Astrocyte (in vitro differentiated cells and primary cell): ENCODE measurements at regions not wholly inside any gene's neighbourhood (a gene's known extent, or its start where the extent isn't known, plus 50 kb on each side); places are given as distances from the start of the nearest gene placed in this dataset.
A peak's percentile ranks its signal among the peaks of the same experiment; 100 is the strongest.
"Not testable (repeated sequence)": the region's sequence is repeated elsewhere in the genome, so short reads cannot be mapped to it uniquely, and the experiment has no call there.

Experiments used
- DNase-seq: peaks from one replicate; pipeline ENCODE4 v3.0.0-alpha.2; 2010; ENCODE audit warnings: low read depth
- FAIRE-seq: peaks from 2 replicates; lab custom pipeline; 2011; peaks lifted over from hg19 to GRCh38; lab: Jason Lieb, UNC
- H2AFZ ChIP-seq: 2 replicates; pipeline ENCODE4 v1.6.0; 2012; ENCODE audit warnings: low read depth, low read length, inconsistent platforms
- H3K27ac ChIP-seq: 2 replicates; pipeline ENCODE4 v1.5.1; 2011; ENCODE audit warnings: low read depth, low read length, inconsistent platforms
- H3K27me3 ChIP-seq: 2 replicates; pipeline ENCODE4 v1.6.0; 2011; ENCODE audit warnings: low read length, inconsistent platforms; ENCODE audit not compliant: insufficient read depth
- H3K36me3 ChIP-seq: 2 replicates; pipeline ENCODE4 v1.5.1; 2011; ENCODE audit warnings: low read length, inconsistent platforms; ENCODE audit not compliant: insufficient read depth
- H3K4me1 ChIP-seq: 2 replicates; pipeline ENCODE4 v1.5.1; 2011; ENCODE audit warnings: low read length, inconsistent platforms; ENCODE audit not compliant: insufficient read depth
- H3K4me2 ChIP-seq: 2 replicates; pipeline ENCODE4 v1.6.0; 2012; ENCODE audit warnings: low read length, inconsistent platforms
- H3K4me3 ChIP-seq: 2 replicates; pipeline ENCODE4 v1.5.1; 2011; ENCODE audit warnings: low read depth, mild to moderate bottlenecking, low read length, inconsistent platforms; ENCODE audit not compliant: insufficient read depth
- H3K79me2 ChIP-seq: 2 replicates; pipeline ENCODE4 v1.6.0; 2012; ENCODE audit warnings: mild to moderate bottlenecking, low read length, inconsistent platforms; ENCODE audit not compliant: insufficient read depth
- H3K9ac ChIP-seq: 2 replicates; pipeline ENCODE4 v1.6.0; 2012; ENCODE audit warnings: mild to moderate bottlenecking, low read length, inconsistent platforms
- H3K9me3 ChIP-seq: 2 replicates; pipeline ENCODE4 v1.5.1; 2012; ENCODE audit warnings: low read depth, mild to moderate bottlenecking, low read length, inconsistent platforms; ENCODE audit not compliant: insufficient read depth
- H4K20me1 ChIP-seq: 2 replicates; pipeline ENCODE4 v1.6.0; 2012; ENCODE audit warnings: low read length, inconsistent platforms; ENCODE audit not compliant: insufficient read depth
- H3K27ac Mint-ChIP-seq: one replicate; pipeline ENCODE4 v1.8.0; 2021; ENCODE audit warnings: mild to moderate bottlenecking, mixed read lengths; ENCODE audit not compliant: unreplicated experiment
- H3K27me3 Mint-ChIP-seq: one replicate; pipeline ENCODE4 v1.8.0; 2021; ENCODE audit warnings: low read depth, mixed read lengths; ENCODE audit not compliant: unreplicated experiment
- H3K36me3 Mint-ChIP-seq: one replicate; pipeline ENCODE4 v1.8.0; 2021; ENCODE audit warnings: low read depth, mixed read lengths; ENCODE audit not compliant: unreplicated experiment
- H3K4me1 Mint-ChIP-seq: one replicate; pipeline ENCODE4 v1.8.0; 2021; ENCODE audit warnings: low read depth, mixed read lengths; ENCODE audit not compliant: unreplicated experiment
- H3K4me3 Mint-ChIP-seq: one replicate; pipeline ENCODE4 v1.8.0; 2021; ENCODE audit warnings: mild to moderate bottlenecking, moderate library complexity, mixed read lengths; ENCODE audit not compliant: unreplicated experiment
- H3K9me3 Mint-ChIP-seq: one replicate; pipeline ENCODE4 v1.8.0; 2021; ENCODE audit warnings: mild to moderate bottlenecking, mixed read lengths; ENCODE audit not compliant: unreplicated experiment
- EZH2 ChIP-seq: IDR thresholded peaks from 2 replicates; pipeline ENCODE4 v1.6.1; 2012; ENCODE audit warnings: mild to moderate bottlenecking, low read length, inconsistent platforms; ENCODE audit not compliant: insufficient read depth
- TF ChIP-seq, protein P1 (sequence below): IDR thresholded peaks from 2 replicates; pipeline ENCODE4 v1.5.1; 2011; ENCODE audit warnings: low read depth, mild to moderate bottlenecking, inconsistent platforms, low read length, moderate library complexity; ENCODE audit not compliant: insufficient read depth

DNA sequence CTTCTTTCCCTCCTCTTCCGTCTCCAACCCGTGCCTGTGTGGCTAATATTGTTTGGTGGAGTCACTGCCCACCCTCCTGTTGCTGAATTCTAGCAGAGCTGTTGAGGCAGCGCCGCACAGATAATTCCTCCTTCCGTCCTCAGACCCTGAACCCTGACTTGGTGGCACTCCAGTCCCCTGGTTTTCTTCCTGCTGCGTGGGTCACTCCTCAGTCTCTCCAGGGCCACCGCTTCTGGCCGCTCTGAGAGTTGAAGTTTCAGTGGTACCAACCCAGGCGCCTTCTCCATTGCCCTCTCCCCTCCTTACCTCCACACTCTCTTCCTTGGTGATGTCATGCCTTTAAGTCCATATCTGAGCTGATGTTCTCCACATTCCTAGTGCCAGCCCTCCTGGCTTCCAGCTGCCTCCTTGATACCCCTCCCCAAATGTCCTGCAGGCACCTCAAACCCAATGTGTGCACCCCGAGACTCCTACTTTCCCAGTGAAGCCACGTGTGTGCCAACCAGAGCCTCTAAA is 54.5 kb upstream of the RASD2 start:
- no peak overlapping the region for H3K4me2 ChIP-seq
- no peak for FAIRE-seq
- H3K9me3 Mint-ChIP-seq: no peaks in the 10 kb centered on the region
- no peak overlapping the region for H3K27ac Mint-ChIP-seq
- no peak overlapping the region for H3K4me3 Mint-ChIP-seq
- no peak overlapping the region for H3K27ac ChIP-seq
- no peak for TF ChIP-seq EZH2
- TF ChIP-seq, protein P1, sequence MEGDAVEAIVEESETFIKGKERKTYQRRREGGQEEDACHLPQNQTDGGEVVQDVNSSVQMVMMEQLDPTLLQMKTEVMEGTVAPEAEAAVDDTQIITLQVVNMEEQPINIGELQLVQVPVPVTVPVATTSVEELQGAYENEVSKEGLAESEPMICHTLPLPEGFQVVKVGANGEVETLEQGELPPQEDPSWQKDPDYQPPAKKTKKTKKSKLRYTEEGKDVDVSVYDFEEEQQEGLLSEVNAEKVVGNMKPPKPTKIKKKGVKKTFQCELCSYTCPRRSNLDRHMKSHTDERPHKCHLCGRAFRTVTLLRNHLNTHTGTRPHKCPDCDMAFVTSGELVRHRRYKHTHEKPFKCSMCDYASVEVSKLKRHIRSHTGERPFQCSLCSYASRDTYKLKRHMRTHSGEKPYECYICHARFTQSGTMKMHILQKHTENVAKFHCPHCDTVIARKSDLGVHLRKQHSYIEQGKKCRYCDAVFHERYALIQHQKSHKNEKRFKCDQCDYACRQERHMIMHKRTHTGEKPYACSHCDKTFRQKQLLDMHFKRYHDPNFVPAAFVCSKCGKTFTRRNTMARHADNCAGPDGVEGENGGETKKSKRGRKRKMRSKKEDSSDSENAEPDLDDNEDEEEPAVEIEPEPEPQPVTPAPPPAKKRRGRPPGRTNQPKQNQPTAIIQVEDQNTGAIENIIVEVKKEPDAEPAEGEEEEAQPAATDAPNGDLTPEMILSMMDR: no peak
- H3K27me3 ChIP-seq: peaks cover 11% of the 10 kb centered on the region
- no peaks in the 10 kb centered on the region for H3K36me3 Mint-ChIP-seq
- H4K20me1 ChIP-seq: no peaks in the 10 kb centered on the region
- H3K4me1 ChIP-seq: peaks cover 6% of the 10 kb centered on the region
- peaks cover 4% of the 10 kb centered on the region for H3K9me3 ChIP-seq
- H3K36me3 ChIP-seq: no peaks in the 10 kb centered on the region
- H3K79me2 ChIP-seq: no peaks in the 10 kb centered on the region
- peaks cover 2% of the 10 kb centered on the region for H3K4me1 Mint-ChIP-seq
- no peak overlapping the region for H2AFZ ChIP-seq
- DNase-seq: no peak
- peaks cover 52% of the 10 kb centered on the region for H3K27me3 Mint-ChIP-seq
- no peak overlapping the region for H3K9ac ChIP-seq
- no peak overlapping the region for H3K4me3 ChIP-seq

DNA sequence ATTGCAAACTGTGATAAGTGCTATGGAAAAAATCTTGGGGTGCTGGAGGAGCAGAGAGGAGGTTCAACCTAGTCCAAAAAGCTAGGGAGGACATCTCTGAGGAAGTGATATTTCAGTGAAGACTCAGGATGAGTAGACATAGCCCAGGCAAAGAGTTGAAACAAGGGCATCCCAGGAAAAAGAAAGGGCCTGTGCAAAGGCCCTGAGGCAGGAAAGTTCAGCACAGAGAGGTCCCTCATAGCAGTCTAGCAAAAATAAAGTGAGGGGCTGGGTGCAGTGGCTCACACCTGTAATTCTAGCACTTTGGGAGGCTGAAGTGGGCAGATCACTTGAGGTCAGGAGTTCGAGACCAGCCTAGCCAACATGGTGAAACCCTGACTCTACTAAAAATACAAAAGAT is 53.0 kb upstream of the RASD2 start:
- H3K4me2 ChIP-seq, H3K4me1 ChIP-seq, FAIRE-seq, H3K9ac ChIP-seq, H3K79me2 ChIP-seq, H3K27ac ChIP-seq, DNase-seq, H3K9me3 ChIP-seq, H3K9me3 Mint-ChIP-seq, H3K27ac Mint-ChIP-seq, H3K36me3 ChIP-seq, H3K4me3 Mint-ChIP-seq, H3K36me3 Mint-ChIP-seq, H4K20me1 ChIP-seq, H2AFZ ChIP-seq, H3K4me1 Mint-ChIP-seq, H3K4me3 ChIP-seq: not testable (repeated sequence)
- peaks cover 16% of the 10 kb centered on the region for H3K27me3 ChIP-seq
- peaks cover 52% of the 10 kb centered on the region for H3K27me3 Mint-ChIP-seq

DNA sequence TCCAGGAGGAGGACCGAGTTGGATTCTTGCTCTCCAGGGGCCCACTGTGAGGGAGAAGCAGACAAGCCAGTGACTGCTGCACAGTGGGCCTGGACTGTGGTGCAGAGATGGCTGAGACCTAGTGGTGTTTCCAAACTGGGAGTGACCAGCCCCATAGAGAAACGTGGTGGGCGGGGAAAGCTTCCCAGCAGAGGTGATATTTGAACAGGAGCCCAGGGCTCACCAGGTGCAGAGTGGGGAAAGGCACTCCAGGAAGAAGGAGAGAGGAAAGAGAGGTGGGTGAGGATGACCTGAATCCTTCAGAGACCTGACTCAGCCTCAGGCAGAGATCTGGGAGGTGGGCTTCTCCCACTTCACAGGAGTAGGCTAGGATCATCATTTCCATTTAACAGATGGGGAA is 52.1 kb upstream of the RASD2 start:
- DNase-seq (no peak), FAIRE-seq (no peak)
- peaks cover 20% of the 10 kb centered on the region for H3K27me3 ChIP-seq
- TF ChIP-seq, protein P1: no peak
- no peak for TF ChIP-seq EZH2
- peaks cover under 1% of the 10 kb centered on the region for H3K9me3 Mint-ChIP-seq
- H3K79me2 ChIP-seq: no peaks in the 10 kb centered on the region
- H3K4me1 ChIP-seq: peaks cover 3% of the 10 kb centered on the region
- H3K4me2 ChIP-seq: no peak overlapping the region
- H3K4me3 Mint-ChIP-seq: no peak overlapping the region
- H3K9me3 ChIP-seq: no peaks in the 10 kb centered on the region
- H3K36me3 Mint-ChIP-seq: no peaks in the 10 kb centered on the region
- no peak overlapping the region for H3K27ac ChIP-seq
- no peak overlapping the region for H2AFZ ChIP-seq
- no peak overlapping the region for H3K4me3 ChIP-seq
- H4K20me1 ChIP-seq: no peaks in the 10 kb centered on the region
- no peak overlapping the region for H3K9ac ChIP-seq
- H3K27ac Mint-ChIP-seq: peak overlapping the region; percentile 34
- H3K36me3 ChIP-seq: no peaks in the 10 kb centered on the region
- no peaks in the 10 kb centered on the region for H3K4me1 Mint-ChIP-seq
- H3K27me3 Mint-ChIP-seq: peaks cover 54% of the 10 kb centered on the region
